GM10266 (cell line): ENCODE measurements at regions not wholly inside any gene's neighbourhood (a gene's known extent, or its start where the extent isn't known, plus 50 kb on each side); places are given as distances from the start of the nearest gene placed in this dataset.
"Not testable (repeated sequence)": the region's sequence is repeated elsewhere in the genome, so short reads cannot be mapped to it uniquely, and the experiment has no call there.

Experiments used
- DNase-seq: peaks from one replicate; pipeline ENCODE4 v3.0.0; 2012; ENCODE audit errors: extremely low spot score
- CTCF ChIP-seq: IDR thresholded peaks from 2 replicates; pipeline ENCODE4 v1.5.1; 2012; ENCODE audit warnings: mild to moderate bottlenecking, low read depth; ENCODE audit not compliant: control insufficient read depth, insufficient read depth; ENCODE audit errors: missing control alignments

- no peak for DNase-seq
- no peak for TF ChIP-seq CTCF
Measured at GRCh38 chr5:39928709-39929108, 503.9 kb upstream of the DAB2 start.

GRCh38 chr5:39919876-39920275 lies 495.1 kb upstream of the DAB2 start:
- DNase-seq: no peak
- no peak for TF ChIP-seq CTCF

GRCh38 chr5:39912906-39913305 lies 488.1 kb upstream of the DAB2 start:
- DNase-seq: no peak
- TF ChIP-seq CTCF: no peak

GRCh38 chr5:39907267-39907951 lies 482.6 kb upstream of the DAB2 start:
- not testable (repeated sequence) for DNase-seq

GRCh38 chr5:39906146-39906545 lies 481.4 kb upstream of the DAB2 start:
- no peak for DNase-seq
- no peak for TF ChIP-seq CTCF

GRCh38 chr5:39905356-39905755 lies 480.6 kb upstream of the DAB2 start:
- DNase-seq: no peak
- TF ChIP-seq CTCF: no peak

GRCh38 chr5:39902626-39903025 lies 477.8 kb upstream of the DAB2 start:
- no peak for DNase-seq
- no peak for TF ChIP-seq CTCF

GRCh38 chr5:39898731-39899130 lies 474.0 kb upstream of the DAB2 start:
- DNase-seq: no peak
- TF ChIP-seq CTCF: no peak
